ENCODE measurements at regions not wholly inside any gene's neighbourhood (a gene's known extent, or its start where the extent isn't known, plus 50 kb on each side); places are given as distances from the start of the nearest gene placed in this dataset.

- TF ChIP-seq, protein P1, sequence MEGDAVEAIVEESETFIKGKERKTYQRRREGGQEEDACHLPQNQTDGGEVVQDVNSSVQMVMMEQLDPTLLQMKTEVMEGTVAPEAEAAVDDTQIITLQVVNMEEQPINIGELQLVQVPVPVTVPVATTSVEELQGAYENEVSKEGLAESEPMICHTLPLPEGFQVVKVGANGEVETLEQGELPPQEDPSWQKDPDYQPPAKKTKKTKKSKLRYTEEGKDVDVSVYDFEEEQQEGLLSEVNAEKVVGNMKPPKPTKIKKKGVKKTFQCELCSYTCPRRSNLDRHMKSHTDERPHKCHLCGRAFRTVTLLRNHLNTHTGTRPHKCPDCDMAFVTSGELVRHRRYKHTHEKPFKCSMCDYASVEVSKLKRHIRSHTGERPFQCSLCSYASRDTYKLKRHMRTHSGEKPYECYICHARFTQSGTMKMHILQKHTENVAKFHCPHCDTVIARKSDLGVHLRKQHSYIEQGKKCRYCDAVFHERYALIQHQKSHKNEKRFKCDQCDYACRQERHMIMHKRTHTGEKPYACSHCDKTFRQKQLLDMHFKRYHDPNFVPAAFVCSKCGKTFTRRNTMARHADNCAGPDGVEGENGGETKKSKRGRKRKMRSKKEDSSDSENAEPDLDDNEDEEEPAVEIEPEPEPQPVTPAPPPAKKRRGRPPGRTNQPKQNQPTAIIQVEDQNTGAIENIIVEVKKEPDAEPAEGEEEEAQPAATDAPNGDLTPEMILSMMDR (IDR thresholded peaks at IDR 0.05; ENCODE audit: poor library complexity) = no peak
- TF ChIP-seq EZH2 (IDR thresholded peaks at IDR 0.05; ENCODE audit: borderline replicate concordance) = no peak
- TF ChIP-seq EZH2phosphoT487 (IDR thresholded peaks at IDR 0.05; ENCODE audit: low read depth, severe bottlenecking, unreplicated experiment) = no peak
These were observed 345.2 kb downstream of the VGLL3 start for GRCh38 chr3:86645756-86646155.
